Smooth muscle cell (in vitro differentiated cells): ENCODE measurements at regions not wholly inside any gene's neighbourhood (a gene's known extent, or its start where the extent isn't known, plus 50 kb on each side); places are given as distances from the start of the nearest gene placed in this dataset.

Experiments used
- DNase-seq: peaks from one replicate; lab custom pipeline; 2025; ENCODE audit not compliant: unreplicated experiment; lab: John Stamatoyannopoulos, UW
- H2AFZ ChIP-seq: fragments of 200-600 bp; sonication (generic); 2 replicates; pipeline ENCODE4 v1.6.0; 2016; ENCODE audit warnings: antibody characterized with exemption, low read depth, mild to moderate bottlenecking
- H3F3A ChIP-seq: fragments of 200-600 bp; sonication (generic); 2 replicates; pipeline ENCODE4 v1.6.0; 2017; ENCODE audit warnings: antibody characterized with exemption, low read depth
- H3K27ac ChIP-seq: fragments of 200-600 bp; sonication (generic); 2 replicates; pipeline ENCODE4 v1.5.1; 2016; ENCODE audit warnings: low read depth, mild to moderate bottlenecking
- H3K27me3 ChIP-seq: fragments of 200-600 bp; sonication (generic); 2 replicates; pipeline ENCODE4 v1.6.1; 2016; ENCODE audit warnings: low read depth, mild to moderate bottlenecking
- H3K36me3 ChIP-seq: fragments of 200-600 bp; sonication (generic); 2 replicates; pipeline ENCODE4 v1.5.1; 2016; ENCODE audit warnings: low read depth
- H3K4me1 ChIP-seq: fragments of 200-600 bp; sonication (generic); 2 replicates; pipeline ENCODE4 v1.5.1; 2016; ENCODE audit warnings: low read depth
- H3K4me2 ChIP-seq: fragments of 200-600 bp; sonication (generic); 2 replicates; pipeline ENCODE4 v1.6.0; 2016; ENCODE audit warnings: mild to moderate bottlenecking
- H3K4me3 ChIP-seq: fragments of 200-600 bp; sonication (generic); 2 replicates; pipeline ENCODE4 v1.5.1; 2016; ENCODE audit warnings: mild to moderate bottlenecking
- H3K79me2 ChIP-seq: fragments of 200-600 bp; sonication (generic); 2 replicates; pipeline ENCODE4 v1.6.0; 2016; ENCODE audit warnings: low read depth, mild to moderate bottlenecking
- H3K9ac ChIP-seq: fragments of 200-600 bp; sonication (generic); 2 replicates; pipeline ENCODE4 v1.6.0; 2016; ENCODE audit warnings: low read depth
- H3K9me3 ChIP-seq: fragments of 200-600 bp; sonication (generic); replicated peaks from 2 replicates; pipeline ENCODE4 v1.5.1; 2016; ENCODE audit warnings: low read depth
- H4K20me1 ChIP-seq: fragments of 200-600 bp; sonication (generic); 2 replicates; pipeline ENCODE4 v1.6.0; 2016; ENCODE audit warnings: low read depth
- CTCF ChIP-seq: fragments of 200-600 bp; sonication (generic); IDR thresholded peaks from 2 replicates; pipeline ENCODE4 v1.5.1; 2017; ENCODE audit warnings: borderline replicate concordance, mild to moderate bottlenecking, antibody characterized with exemption; ENCODE audit not compliant: insufficient read depth, poor library complexity, severe bottlenecking
- WGBS: methylation state at CpG from one replicate; pipeline ENCODE4 v1.1.7; 2016; ENCODE audit warnings: low lambda C conversion rate; 5-methylcytosine and 5-hydroxymethylcytosine counted together

- Histone ChIP-seq H3K9ac (no peak overlapping the region), H4K20me1 (no peaks in the 10 kb centered on the region), H3K4me1 (peaks cover 10% of the 10 kb centered on the region), H3F3A (no peaks in the 10 kb centered on the region), H3K27ac (no peak overlapping the region), H2AFZ (no peak overlapping the region), H3K36me3 (no peaks in the 10 kb centered on the region), H3K9me3 (no peaks in the 10 kb centered on the region), H3K4me3 (no peak overlapping the region), H3K79me2 (no peaks in the 10 kb centered on the region), H3K4me2 (no peak overlapping the region), H3K27me3 (no peaks in the 10 kb centered on the region)
- DNase-seq = no peak
- TF ChIP-seq CTCF = no peak
- WGBS = 91% methylated on average over 3 of the region's 3 CpGs
Measured at GRCh38 chr10:45080331-45080730, 79.6 kb downstream of the ZNF22 start.

GRCh38 chr10:45082176-45082575 is 81.5 kb downstream of the ZNF22 start:
- Histone ChIP-seq H3K79me2 (no peaks in the 10 kb centered on the region), H3K9ac (no peak overlapping the region), H2AFZ (no peak overlapping the region), H3K4me2 (no peak overlapping the region), H4K20me1 (no peaks in the 10 kb centered on the region), H3K9me3 (no peaks in the 10 kb centered on the region), H3K4me3 (no peak overlapping the region), H3K27me3 (no peaks in the 10 kb centered on the region), H3F3A (no peaks in the 10 kb centered on the region), H3K4me1 (no peaks in the 10 kb centered on the region), H3K36me3 (no peaks in the 10 kb centered on the region), H3K27ac (no peak overlapping the region)
- WGBS = 90% methylated on average over 1 of the region's 1 CpG
- TF ChIP-seq CTCF = no peak
- no peak for DNase-seq

GRCh38 chr10:45091968-45092367 is 91.2 kb downstream of the ZNF22 start:
- DNase-seq = no peak
- no peak overlapping the region for H3K27ac ChIP-seq
- H4K20me1 ChIP-seq = no peaks in the 10 kb centered on the region
- H3K79me2 ChIP-seq = no peaks in the 10 kb centered on the region
- H3K4me3 ChIP-seq = no peak overlapping the region
- no peaks in the 10 kb centered on the region for H3K4me1 ChIP-seq
- no peaks in the 10 kb centered on the region for H3K36me3 ChIP-seq
- no peak for TF ChIP-seq CTCF
- H3K9me3 ChIP-seq = no peaks in the 10 kb centered on the region
- 88% methylated on average over 5 of the region's 5 CpGs for WGBS
- no peaks in the 10 kb centered on the region for H3F3A ChIP-seq
- no peak overlapping the region for H3K4me2 ChIP-seq
- H2AFZ ChIP-seq = no peak overlapping the region
- no peak overlapping the region for H3K9ac ChIP-seq
- no peaks in the 10 kb centered on the region for H3K27me3 ChIP-seq

- H3K79me2 ChIP-seq = no peaks in the 10 kb centered on the region
- H3K4me3 ChIP-seq = no peak overlapping the region
- 93% methylated on average over 6 of the region's 6 CpGs for WGBS
- H3K4me2 ChIP-seq = no peak overlapping the region
- no peaks in the 10 kb centered on the region for H3F3A ChIP-seq
- no peak for TF ChIP-seq CTCF
- no peaks in the 10 kb centered on the region for H3K4me1 ChIP-seq
- H3K9me3 ChIP-seq = no peaks in the 10 kb centered on the region
- no peaks in the 10 kb centered on the region for H3K27me3 ChIP-seq
- no peak overlapping the region for H2AFZ ChIP-seq
- no peak overlapping the region for H3K27ac ChIP-seq
- DNase-seq = no peak
- no peak overlapping the region for H3K9ac ChIP-seq
- H3K36me3 ChIP-seq = no peaks in the 10 kb centered on the region
- no peaks in the 10 kb centered on the region for H4K20me1 ChIP-seq
Measured at GRCh38 chr10:45093945-45094344, 93.2 kb downstream of the ZNF22 start.
